K562 (cell line): ENCODE measurements at regions not wholly inside any gene's neighbourhood (a gene's known extent, or its start where the extent isn't known, plus 50 kb on each side); places are given as distances from the start of the nearest gene placed in this dataset.

ENCODE experiments used
- ATF2 ChIP-seq: sonication (generic); formaldehyde crosslinking; IDR thresholded peaks from 2 replicates; pipeline ENCODE4 v1.8.1; 2022; ENCODE audit warnings: missing genetic modification reagents
- BHLHE40 ChIP-seq: IDR thresholded peaks from 2 replicates; pipeline ENCODE4 v1.6.1; 2011; ENCODE audit warnings: low read length, improper control_type of control experiment
- CREB3 ChIP-seq: fragments of 450-650 bp; conservative IDR thresholded peaks from 2 replicates; pipeline ENCODE4 v1.6.1; 2016; ENCODE audit warnings: missing genetic modification characterization, low read depth, mild to moderate bottlenecking, missing compliant biosample characterization, moderate library complexity
- CTCF ChIP-seq, 3 experiments: IDR thresholded peaks in 2 of 3; conservative IDR thresholded peaks in 1 of 3; 2 replicates each; pipeline ENCODE4 v1.5.1; 2011 to 2012; ENCODE audit warnings: low read length in 3 of 3, mild to moderate bottlenecking in 3 of 3, control low read depth in 2 of 3, improper control_type of control experiment in 1 of 3, inconsistent platforms in 1 of 3, low read depth in 1 of 3, mixed read lengths in 1 of 3, moderate library complexity in 1 of 3; ENCODE audit not compliant: insufficient read depth in 2 of 3
- HMGXB4 ChIP-seq: sonication (generic); formaldehyde crosslinking; IDR thresholded peaks from 2 replicates; pipeline ENCODE4 v1.8.1; 2023; ENCODE audit warnings: mild to moderate bottlenecking, missing genetic modification reagents
- PHB2 ChIP-seq: fragments of 450-650 bp; IDR thresholded peaks from 2 replicates; pipeline ENCODE4 v1.6.1; 2017; ENCODE audit warnings: low read depth
- POLR2A ChIP-seq: fragments of 450-650 bp; conservative IDR thresholded peaks from 2 replicates; pipeline ENCODE4 v1.6.1; 2016
- SP2 ChIP-seq: IDR thresholded peaks from 2 replicates; pipeline ENCODE4 v1.6.1; 2011; ENCODE audit warnings: mild to moderate bottlenecking, low read depth, low read length, moderate library complexity; ENCODE audit not compliant: poor library complexity, severe bottlenecking; ENCODE audit errors: extremely low read depth
- STAT5A ChIP-seq: IDR thresholded peaks from 2 replicates; pipeline ENCODE4 v1.6.1; 2012; ENCODE audit warnings: low read length, inconsistent platforms, borderline replicate concordance
- TCF7L2 ChIP-seq: fragments of 150-350 bp; IDR thresholded peaks from 2 replicates; pipeline ENCODE4 v1.6.1; 2016; ENCODE audit warnings: low read depth, mild to moderate bottlenecking, low read length, moderate library complexity
- TRIM24 ChIP-seq, 2 experiments: fragments of 450-650 bp; IDR thresholded peaks; 2 replicates each; pipeline ENCODE4 v1.6.1; 2016
- ZKSCAN1 ChIP-seq: fragments of 150-350 bp; IDR thresholded peaks from 2 replicates; pipeline ENCODE4 v1.6.1; 2016; ENCODE audit warnings: low read depth, low read length

- TF ChIP-seq TCF7L2 (no peak), PHB2 (no peak), HMGXB4 (CRISPR knock-in tag) (no peak), TRIM24 (IDR thresholded peaks at IDR 0.05) (no peak), SP2 (no peak), ATF2 (CRISPR knock-in tag) (no peak), POLR2A (no peak), BHLHE40 (no peak), ZKSCAN1 (no peak), CTCF (IDR thresholded peaks at IDR 0.05 in 2 of 3, conservative IDR thresholded peaks at IDR 0.05 in 1 of 3; ENCODE audit: insufficient read depth in 2 of 3, low read depth in 1 of 3, low read length in 3 of 3) (no peak), CREB3 (tag) (no peak), STAT5A (no peak)
Measured at GRCh38 chr6:76578746-76579145, 506.3 kb upstream of the IMPG1 start.
